ENCODE measurements at regions not wholly inside any gene's neighbourhood (a gene's known extent, or its start where the extent isn't known, plus 50 kb on each side); places are given as distances from the start of the nearest gene placed in this dataset.

- DNase-seq (ENCODE audit: low spot score): no peak
- no peaks in the 10 kb centered on the region for H3K36me3 ChIP-seq
- no peaks in the 10 kb centered on the region for H3K4me1 ChIP-seq (replicated peaks)
- H3K4me3 ChIP-seq: no peak overlapping the region
- intact Hi-C loops (cut with DNase I): no loop called here
- WGBS: 87% methylated on average over 4 of the region's 4 CpGs
- TF ChIP-seq CTCF (IDR thresholded peaks at IDR 0.05): no peak
- H3K9me3 ChIP-seq: no peaks in the 10 kb centered on the region
- H3K27me3 ChIP-seq (replicated peaks; ENCODE audit: insufficient read depth): no peaks in the 10 kb centered on the region
- H3K27ac ChIP-seq: no peak overlapping the region
Observed at GRCh38 chr2:35688309-35688708, 667.3 kb upstream of the CRIM1 start.

GRCh38 chr2:35651688-35652323, 703.8 kb upstream of the CRIM1 start:
- no peak overlapping the region for H3K4me3 ChIP-seq
- WGBS: 47% methylated on average over 2 of the region's 2 CpGs
- DNase-seq (ENCODE audit: low spot score): no peak
- intact Hi-C loops (cut with DNase I): no loop called here
- H3K27ac ChIP-seq: no peak overlapping the region
- H3K9me3 ChIP-seq: no peaks in the 10 kb centered on the region
- H3K36me3 ChIP-seq: no peaks in the 10 kb centered on the region
- H3K27me3 ChIP-seq (replicated peaks; ENCODE audit: insufficient read depth): no peaks in the 10 kb centered on the region
- no peak for TF ChIP-seq CTCF (IDR thresholded peaks at IDR 0.05)
- no peaks in the 10 kb centered on the region for H3K4me1 ChIP-seq (replicated peaks)

- peak; percentile 20 for DNase-seq (ENCODE audit: low spot score)
- Histone ChIP-seq H3K4me3 (no peak overlapping the region), H3K27me3 (replicated peaks; ENCODE audit: insufficient read depth) (no peaks in the 10 kb centered on the region), H3K36me3 (no peaks in the 10 kb centered on the region), H3K4me1 (replicated peaks) (no peaks in the 10 kb centered on the region), H3K27ac (no peak overlapping the region), H3K9me3 (no peaks in the 10 kb centered on the region)
- TF ChIP-seq POLR2AphosphoS5 (IDR thresholded peaks at IDR 0.05): peak; percentile 79
- no peak for TF ChIP-seq CTCF (IDR thresholded peaks at IDR 0.05)
- intact Hi-C loops (cut with DNase I): no loop called here
- WGBS: 55% methylated on average over 2 of the region's 2 CpGs
Observed at GRCh38 chr2:35614640-35615039, 740.9 kb upstream of the CRIM1 start.

- H3K4me3 ChIP-seq: no peak overlapping the region
- intact Hi-C loops (cut with DNase I): no loop called here
- H3K27me3 ChIP-seq (replicated peaks; ENCODE audit: insufficient read depth): no peaks in the 10 kb centered on the region
- DNase-seq (ENCODE audit: low spot score): no peak
- 53% methylated on average over 2 of the region's 2 CpGs for WGBS
- H3K4me1 ChIP-seq (replicated peaks): no peaks in the 10 kb centered on the region
- H3K36me3 ChIP-seq: no peaks in the 10 kb centered on the region
- TF ChIP-seq POLR2AphosphoS5 (IDR thresholded peaks at IDR 0.05) (no peak), POLR2A (IDR thresholded peaks at IDR 0.05) (no peak), CTCF (IDR thresholded peaks at IDR 0.05) (no peak)
- H3K27ac ChIP-seq: no peak overlapping the region
- no peaks in the 10 kb centered on the region for H3K9me3 ChIP-seq
Observed at GRCh38 chr2:35606394-35606793, 749.2 kb upstream of the CRIM1 start.

GRCh38 chr2:35598310-35598709, 757.3 kb upstream of the CRIM1 start:
- Histone ChIP-seq H3K27me3 (replicated peaks; ENCODE audit: insufficient read depth) (no peaks in the 10 kb centered on the region), H3K4me3 (no peak overlapping the region), H3K9me3 (no peaks in the 10 kb centered on the region), H3K27ac (no peak overlapping the region), H3K36me3 (no peaks in the 10 kb centered on the region), H3K4me1 (replicated peaks) (no peaks in the 10 kb centered on the region)
- TF ChIP-seq CTCF (IDR thresholded peaks at IDR 0.05) (no peak), POLR2A (IDR thresholded peaks at IDR 0.05) (no peak), POLR2AphosphoS5 (IDR thresholded peaks at IDR 0.05) (no peak)
- no peak for DNase-seq (ENCODE audit: low spot score)
- 86% methylated on average over 1 of the region's 1 CpG for WGBS
- intact Hi-C loops (cut with DNase I): no loop called here

Data from prostate gland (tissue), 2 donors.